DMS114 treated with DMSO at 0.1 percent for 48 hours (cell line): ENCODE measurements at regions not wholly inside any gene's neighbourhood (a gene's known extent, or its start where the extent isn't known, plus 50 kb on each side); places are given as distances from the start of the nearest gene placed in this dataset.
A peak's percentile ranks its signal among the peaks of the same experiment; 100 is the strongest.
"Not testable (repeated sequence)": the region's sequence is repeated elsewhere in the genome, so short reads cannot be mapped to it uniquely, and the experiment has no call there.

Experiments
- DNase-seq: peaks from one replicate; lab custom pipeline; 2025; ENCODE audit not compliant: unreplicated experiment; lab: John Stamatoyannopoulos, UW

GRCh38 chrX:25144043-25144940, 128.5 kb upstream of the ARX start:
- DNase-seq: peak; percentile 46

GRCh38 chrX:25143596-25143995, 127.8 kb upstream of the ARX start:
- no peak for DNase-seq

GRCh38 chrX:25141684-25142083, 125.9 kb upstream of the ARX start:
- DNase-seq: no peak

GRCh38 chrX:25131055-25131454, 115.3 kb upstream of the ARX start:
- DNase-seq: no peak

- DNase-seq: no peak
Observed at GRCh38 chrX:25130619-25131018, 114.9 kb upstream of the ARX start.

- no peak for DNase-seq
Observed at GRCh38 chrX:25125483-25125882, 109.7 kb upstream of the ARX start.

- DNase-seq: no peak
Observed at GRCh38 chrX:25124391-25124790, 108.6 kb upstream of the ARX start.

- DNase-seq: no peak
Observed at GRCh38 chrX:25112156-25112555, 96.4 kb upstream of the ARX start.

GRCh38 chrX:25108481-25108880, 92.7 kb upstream of the ARX start:
- no peak for DNase-seq

GRCh38 chrX:25105221-25105620, 89.5 kb upstream of the ARX start:
- no peak for DNase-seq

- DNase-seq: no peak
Observed at GRCh38 chrX:25096522-25097045, 80.8 kb upstream of the ARX start.

- DNase-seq: not testable (repeated sequence)
Observed at GRCh38 chrX:25091152-25091551, 75.4 kb upstream of the ARX start.

- DNase-seq: no peak
Observed at GRCh38 chrX:25084446-25084845, 68.7 kb upstream of the ARX start.

GRCh38 chrX:25083661-25084060, 67.9 kb upstream of the ARX start:
- no peak for DNase-seq

GRCh38 chrX:25079020-25079419, 63.3 kb upstream of the ARX start:
- DNase-seq: no peak

GRCh38 chrX:25076941-25077500, 61.3 kb upstream of the ARX start:
- no peak for DNase-seq

GRCh38 chrX:25072247-25072646, 56.5 kb upstream of the ARX start:
- DNase-seq: no peak

GRCh38 chrX:25070038-25070437, 54.3 kb upstream of the ARX start:
- DNase-seq: no peak

- no peak for DNase-seq
Observed at GRCh38 chrX:25069209-25069608, 53.4 kb upstream of the ARX start.

- DNase-seq: no peak
Observed at GRCh38 chrX:25068340-25068739, 52.6 kb upstream of the ARX start.

GRCh38 chrX:25067271-25068172, 51.8 kb upstream of the ARX start:
- DNase-seq: no peak
